ENCODE measurements at regions not wholly inside any gene's neighbourhood (a gene's known extent, or its start where the extent isn't known, plus 50 kb on each side); places are given as distances from the start of the nearest gene placed in this dataset.

DNA sequence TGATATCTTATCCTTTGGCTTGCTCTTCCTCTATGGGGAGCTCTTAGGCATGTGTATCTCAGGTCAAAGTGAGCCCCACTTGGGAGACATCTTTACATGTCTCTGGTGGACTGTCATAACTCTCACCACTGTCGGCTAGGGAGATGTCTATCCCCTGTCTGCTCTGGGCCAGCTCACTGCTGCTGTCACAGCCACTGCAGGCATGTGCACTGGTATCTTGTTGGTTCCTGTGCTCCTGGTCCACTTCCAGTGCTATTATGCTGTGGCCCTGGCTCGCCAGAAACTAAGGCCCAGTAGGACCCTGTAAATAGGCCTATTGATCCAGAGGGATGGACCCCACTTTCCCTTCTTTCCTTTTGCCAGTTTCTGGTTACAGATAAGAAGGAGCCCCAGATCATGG is 56.6 kb upstream of the LAS1L start:
- Histone ChIP-seq H2BK12ac (ENCODE audit: low read length in 2 of 2) (no peak overlapping the region), H3K23ac (ENCODE audit: low read length in 2 of 2) (no peak overlapping the region), H3K9ac (ENCODE audit: low read length) (no peak overlapping the region), H4K8ac (ENCODE audit: low read length) (no peak overlapping the region), H2BK120ac (ENCODE audit: low read depth, low read length) (no peak overlapping the region), H3K4me2 (ENCODE audit: low read length, poor library complexity, severe bottlenecking) (no peak overlapping the region), H3K4me1 (ENCODE audit: control insufficient read depth, insufficient read depth, low read depth, low read length) (no peaks in the 10 kb centered on the region), H3K79me1 (replicated peaks; ENCODE audit: low read length, poor library complexity, severe bottlenecking) (no peaks in the 10 kb centered on the region), H2AK5ac (ENCODE audit: low read length, severe bottlenecking) (no peak overlapping the region), H2AFZ (ENCODE audit: low read depth, low read length) (no peak overlapping the region), H3K27ac (ENCODE audit: low read length, poor library complexity, severe bottlenecking) (no peak overlapping the region), H3K4me3 (ENCODE audit: insufficient read depth in 1 of 2, low read depth in 1 of 2, low read length in 2 of 2) (no peak overlapping the region), H3K14ac (ENCODE audit: low read length in 2 of 2) (no peak overlapping the region), H3K4ac (ENCODE audit: low read depth in 1 of 2, low read length in 2 of 2) (no peak overlapping the region), H3K18ac (ENCODE audit: low read depth in 1 of 2, low read length in 2 of 2) (no peak overlapping the region), H3K9me3 (ENCODE audit: control insufficient read depth, low read length) (no peaks in the 10 kb centered on the region), H2BK15ac (ENCODE audit: low read depth, poor library complexity, severe bottlenecking) (no peak overlapping the region), H3K27me3 (ENCODE audit: control insufficient read depth in 1 of 2, insufficient read depth in 1 of 2, low read length in 2 of 2) (peaks cover 0 to 5% of the 10 kb centered on the region in 2 experiments), H2BK5ac (ENCODE audit: low read depth, low read length, poor library complexity, severe bottlenecking) (no peak overlapping the region), H4K91ac (ENCODE audit: low read length) (no peak overlapping the region), H3K36me3 (ENCODE audit: control insufficient read depth in 1 of 2, insufficient read depth in 2 of 2, low read depth in 1 of 2, low read length in 2 of 2) (no peaks in the 10 kb centered on the region)
- WGBS: 96% methylated on average over 2 of the region's 2 CpGs
- DNase-seq: no peak

DNA sequence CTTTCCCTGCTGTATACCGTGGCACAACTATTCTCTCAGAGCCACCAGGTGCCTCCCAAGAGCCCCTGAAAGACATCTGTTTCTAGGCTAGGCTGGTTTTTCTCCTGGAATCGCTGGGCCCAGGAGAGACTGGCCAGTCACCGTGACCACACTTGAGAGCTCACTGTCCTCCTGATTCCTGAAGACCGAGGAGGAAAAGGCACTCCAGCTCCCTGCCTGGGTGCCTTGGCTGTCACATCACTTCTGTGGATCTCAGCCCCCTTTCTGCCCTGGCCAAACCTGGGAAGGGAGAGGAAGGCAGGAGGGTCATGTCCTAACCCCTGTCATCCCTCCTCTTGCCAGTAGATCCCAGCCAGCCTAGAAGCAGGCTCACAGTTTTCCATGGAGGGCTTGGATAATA is 54.7 kb upstream of the LAS1L start:
- Histone ChIP-seq H2AK5ac (ENCODE audit: low read length, severe bottlenecking) (no peak overlapping the region), H3K4me3 (ENCODE audit: insufficient read depth in 1 of 2, low read depth in 1 of 2, low read length in 2 of 2) (no peak overlapping the region), H3K23ac (ENCODE audit: low read length in 2 of 2) (no peak overlapping the region), H3K14ac (ENCODE audit: low read length in 2 of 2) (no peak overlapping the region), H3K27me3 (ENCODE audit: control insufficient read depth in 1 of 2, insufficient read depth in 1 of 2, low read length in 2 of 2) (peaks cover 0 to 5% of the 10 kb centered on the region in 2 experiments), H4K8ac (ENCODE audit: low read length) (no peak overlapping the region), H3K9me3 (ENCODE audit: control insufficient read depth, low read length) (no peaks in the 10 kb centered on the region), H2BK15ac (ENCODE audit: low read depth, poor library complexity, severe bottlenecking) (no peak overlapping the region), H3K4ac (ENCODE audit: low read depth in 1 of 2, low read length in 2 of 2) (no peak overlapping the region), H3K9ac (ENCODE audit: low read length) (no peak overlapping the region), H3K4me2 (ENCODE audit: low read length, poor library complexity, severe bottlenecking) (no peak overlapping the region), H3K18ac (ENCODE audit: low read depth in 1 of 2, low read length in 2 of 2) (no peak overlapping the region), H2BK120ac (ENCODE audit: low read depth, low read length) (no peak overlapping the region), H4K91ac (ENCODE audit: low read length) (no peak overlapping the region), H3K4me1 (ENCODE audit: control insufficient read depth, insufficient read depth, low read depth, low read length) (no peaks in the 10 kb centered on the region), H3K79me1 (replicated peaks; ENCODE audit: low read length, poor library complexity, severe bottlenecking) (no peaks in the 10 kb centered on the region), H2BK5ac (ENCODE audit: low read depth, low read length, poor library complexity, severe bottlenecking) (no peak overlapping the region), H2AFZ (ENCODE audit: low read depth, low read length) (no peak overlapping the region), H2BK12ac (ENCODE audit: low read length in 2 of 2) (no peak overlapping the region), H3K27ac (ENCODE audit: low read length, poor library complexity, severe bottlenecking) (no peak overlapping the region), H3K36me3 (ENCODE audit: control insufficient read depth in 1 of 2, insufficient read depth in 2 of 2, low read depth in 1 of 2, low read length in 2 of 2) (no peaks in the 10 kb centered on the region)
- WGBS: 84% methylated on average over 3 of the region's 4 CpGs
- no peak for DNase-seq

DNA sequence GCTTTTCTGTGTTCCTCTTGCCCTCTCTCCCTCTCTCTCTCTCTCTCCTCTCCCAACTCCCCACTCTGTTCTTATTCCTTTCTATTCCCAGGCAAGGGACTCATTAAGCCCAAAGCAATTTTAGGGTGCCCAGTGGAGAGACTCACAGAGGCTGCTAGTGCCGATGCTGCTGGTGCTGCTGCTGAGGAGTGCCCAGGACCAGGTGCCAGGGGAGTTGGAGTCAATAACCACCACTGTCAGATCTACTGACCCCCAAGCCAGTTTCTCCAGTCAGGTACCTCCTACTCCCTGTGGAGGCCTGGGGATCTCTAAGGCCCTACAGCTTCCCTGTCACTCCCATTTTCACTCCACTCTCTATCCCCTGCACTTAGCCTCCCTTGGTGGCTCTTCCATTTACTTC is 54.2 kb upstream of the LAS1L start:
- no peak overlapping the region for H3K27ac ChIP-seq (ENCODE audit: low read length, poor library complexity, severe bottlenecking)
- no peaks in the 10 kb centered on the region for H3K4me1 ChIP-seq (ENCODE audit: control insufficient read depth, insufficient read depth, low read depth, low read length)
- no peaks in the 10 kb centered on the region for H3K9me3 ChIP-seq (ENCODE audit: control insufficient read depth, low read length)
- H3K4me3 ChIP-seq (ENCODE audit: insufficient read depth in 1 of 2, low read depth in 1 of 2, low read length in 2 of 2): peak overlapping the region in 1 of 2 experiments; percentile 66
- H3K14ac ChIP-seq (ENCODE audit: low read length in 2 of 2): no peak overlapping the region
- H4K91ac ChIP-seq (ENCODE audit: low read length): no peak overlapping the region
- no peak overlapping the region for H2BK120ac ChIP-seq (ENCODE audit: low read depth, low read length)
- no peak overlapping the region for H3K23ac ChIP-seq (ENCODE audit: low read length in 2 of 2)
- H3K9ac ChIP-seq (ENCODE audit: low read length): peak overlapping the region; percentile 75
- H3K79me1 ChIP-seq (replicated peaks; ENCODE audit: low read length, poor library complexity, severe bottlenecking): no peaks in the 10 kb centered on the region
- 92% methylated on average over 1 of the region's 1 CpG for WGBS
- no peak overlapping the region for H3K4ac ChIP-seq (ENCODE audit: low read depth in 1 of 2, low read length in 2 of 2)
- no peak overlapping the region for H2AFZ ChIP-seq (ENCODE audit: low read depth, low read length)
- H3K18ac ChIP-seq (ENCODE audit: low read depth in 1 of 2, low read length in 2 of 2): no peak overlapping the region
- H3K4me2 ChIP-seq (ENCODE audit: low read length, poor library complexity, severe bottlenecking): no peak overlapping the region
- no peak overlapping the region for H2BK15ac ChIP-seq (ENCODE audit: low read depth, poor library complexity, severe bottlenecking)
- H3K36me3 ChIP-seq (ENCODE audit: control insufficient read depth in 1 of 2, insufficient read depth in 2 of 2, low read depth in 1 of 2, low read length in 2 of 2): no peaks in the 10 kb centered on the region
- H2BK12ac ChIP-seq (ENCODE audit: low read length in 2 of 2): no peak overlapping the region
- no peak overlapping the region for H2BK5ac ChIP-seq (ENCODE audit: low read depth, low read length, poor library complexity, severe bottlenecking)
- no peak overlapping the region for H4K8ac ChIP-seq (ENCODE audit: low read length)
- no peak overlapping the region for H2AK5ac ChIP-seq (ENCODE audit: low read length, severe bottlenecking)
- peaks cover 0 to 7% of the 10 kb centered on the region in 2 experiments for H3K27me3 ChIP-seq (ENCODE audit: control insufficient read depth in 1 of 2, insufficient read depth in 1 of 2, low read length in 2 of 2)
- DNase-seq: no peak

DNA sequence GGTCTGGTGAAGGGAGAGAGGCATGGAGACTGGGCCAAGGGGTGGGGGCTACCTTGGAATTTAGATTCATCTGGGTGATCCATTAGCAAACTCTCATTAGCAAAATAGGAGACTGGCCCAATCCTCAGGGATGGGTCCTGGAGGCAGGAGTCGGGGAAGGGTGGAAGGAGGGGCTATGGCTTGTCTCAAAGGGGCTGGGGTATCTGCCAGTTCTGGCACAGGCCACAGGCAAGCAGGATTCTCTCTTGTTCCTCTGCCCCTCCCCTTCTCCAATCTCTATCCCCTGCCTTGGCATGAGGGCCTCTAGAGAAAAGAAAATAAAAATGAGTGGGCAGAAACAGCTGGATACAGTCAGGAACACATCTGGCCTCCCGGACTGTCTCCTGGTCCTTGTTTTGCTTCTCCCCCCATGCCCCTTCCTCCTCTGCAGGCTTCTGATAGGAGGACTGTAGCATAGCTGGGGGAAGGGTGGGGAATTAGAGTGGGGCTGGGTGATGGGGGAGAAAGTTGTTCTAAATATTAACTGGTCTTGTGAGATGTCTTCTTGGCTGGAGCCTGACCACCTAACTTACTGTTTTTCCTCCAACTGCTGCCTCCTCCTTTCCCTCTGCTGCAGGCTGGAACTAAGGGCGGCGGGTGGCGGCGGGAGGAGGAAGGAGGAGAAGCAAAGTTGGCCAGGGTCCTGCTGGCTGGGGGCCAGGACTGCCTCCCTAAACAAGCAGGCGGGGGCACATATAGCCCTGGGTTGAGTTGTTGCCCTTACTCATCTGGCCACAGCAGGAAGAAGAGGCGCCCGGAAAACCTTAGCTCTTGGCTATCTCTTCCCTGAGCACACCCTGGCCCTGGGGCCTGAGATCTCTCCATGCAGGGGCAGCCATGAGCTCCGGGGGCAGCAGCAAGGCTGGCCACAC is 53.3 kb upstream of the LAS1L start:
- no peak overlapping the region for H3K27ac ChIP-seq (ENCODE audit: low read length, poor library complexity, severe bottlenecking)
- H3K36me3 ChIP-seq (ENCODE audit: control insufficient read depth in 1 of 2, insufficient read depth in 2 of 2, low read depth in 1 of 2, low read length in 2 of 2): no peaks in the 10 kb centered on the region
- no peaks in the 10 kb centered on the region for H3K9me3 ChIP-seq (ENCODE audit: control insufficient read depth, low read length)
- no peaks in the 10 kb centered on the region for H3K4me1 ChIP-seq (ENCODE audit: control insufficient read depth, insufficient read depth, low read depth, low read length)
- no peak for DNase-seq
- H3K23ac ChIP-seq (ENCODE audit: low read length in 2 of 2): no peak overlapping the region
- no peak overlapping the region for H3K4ac ChIP-seq (ENCODE audit: low read depth in 1 of 2, low read length in 2 of 2)
- 81% methylated on average over 5 of the region's 10 CpGs for WGBS
- H2AK5ac ChIP-seq (ENCODE audit: low read length, severe bottlenecking): no peak overlapping the region
- peak overlapping the region; percentile 75 for H3K9ac ChIP-seq (ENCODE audit: low read length)
- H4K91ac ChIP-seq (ENCODE audit: low read length): no peak overlapping the region
- peak overlapping the region in 1 of 2 experiments; percentile 66 for H3K4me3 ChIP-seq (ENCODE audit: insufficient read depth in 1 of 2, low read depth in 1 of 2, low read length in 2 of 2)
- H2BK12ac ChIP-seq (ENCODE audit: low read length in 2 of 2): no peak overlapping the region
- H3K14ac ChIP-seq (ENCODE audit: low read length in 2 of 2): no peak overlapping the region
- H3K79me1 ChIP-seq (replicated peaks; ENCODE audit: low read length, poor library complexity, severe bottlenecking): no peaks in the 10 kb centered on the region
- H2AFZ ChIP-seq (ENCODE audit: low read depth, low read length): no peak overlapping the region
- H2BK15ac ChIP-seq (ENCODE audit: low read depth, poor library complexity, severe bottlenecking): no peak overlapping the region
- no peak overlapping the region for H2BK5ac ChIP-seq (ENCODE audit: low read depth, low read length, poor library complexity, severe bottlenecking)
- H3K4me2 ChIP-seq (ENCODE audit: low read length, poor library complexity, severe bottlenecking): no peak overlapping the region
- peaks cover 0 to 8% of the 10 kb centered on the region in 2 experiments for H3K27me3 ChIP-seq (ENCODE audit: control insufficient read depth in 1 of 2, insufficient read depth in 1 of 2, low read length in 2 of 2)
- no peak overlapping the region for H2BK120ac ChIP-seq (ENCODE audit: low read depth, low read length)
- H3K18ac ChIP-seq (ENCODE audit: low read depth in 1 of 2, low read length in 2 of 2): no peak overlapping the region
- no peak overlapping the region for H4K8ac ChIP-seq (ENCODE audit: low read length)
